H1 (cell line): ENCODE measurements at regions not wholly inside any gene's neighbourhood (a gene's known extent, or its start where the extent isn't known, plus 50 kb on each side); places are given as distances from the start of the nearest gene placed in this dataset.

ENCODE experiments used
- CTCF ChIA-PET: fragments of 300-600 bp; sonication (Branson Sonifier 250); formaldehyde crosslinking; loops from one replicate; lab custom pipeline; 2021; ENCODE audit not compliant: partially characterized antibody; lab: Charles Lee
- POLR2A ChIA-PET: fragments of 300-600 bp; sonication (Branson Sonifier 250); formaldehyde crosslinking; loops from one replicate; lab custom pipeline; 2021; ENCODE audit warnings: inconsistent platforms; ENCODE audit not compliant: partially characterized antibody; lab: Charles Lee
- DNase-seq, 2 experiments: peaks; one replicate each; pipeline versions ENCODE4 v3.0.0 to v3.0.0-alpha.2; 2010 to 2022; ENCODE audit warnings: low spot score in 2 of 2, low read depth in 1 of 2, mixed read lengths in 1 of 2
- FAIRE-seq: peaks from 2 replicates; lab custom pipeline; 2011; peaks lifted over from hg19 to GRCh38; lab: Jason Lieb, UNC
- H2AFZ ChIP-seq: 2 replicates; pipeline ENCODE4 v1.8.1; 2012; ENCODE audit warnings: low read length, inconsistent platforms
- H2AK5ac ChIP-seq: 2 replicates; pipeline ENCODE4 v1.6.1; 2013; ENCODE audit warnings: low read depth, low read length
- H2BK120ac ChIP-seq: replicated peaks from 2 replicates; pipeline ENCODE3; 2013; ENCODE audit warnings: low read depth, low read length, inconsistent platforms
- H2BK12ac ChIP-seq: 2 replicates; pipeline ENCODE4 v1.6.1; 2013; ENCODE audit warnings: low read depth, low read length
- H2BK15ac ChIP-seq: 2 replicates; pipeline ENCODE4 v1.6.1; 2013; ENCODE audit warnings: low read length
- H2BK20ac ChIP-seq: 2 replicates; pipeline ENCODE4 v1.6.1; 2013; ENCODE audit warnings: low read length
- H2BK5ac ChIP-seq: 2 replicates; pipeline ENCODE4 v1.6.1; 2013; ENCODE audit warnings: low read depth, low read length
- H3K14ac ChIP-seq: 2 replicates; pipeline ENCODE4 v1.6.1; 2013; ENCODE audit warnings: inconsistent platforms; ENCODE audit not compliant: insufficient read length
- H3K18ac ChIP-seq: 2 replicates; pipeline ENCODE4 v1.6.1; 2013; ENCODE audit warnings: low read length; ENCODE audit errors: extremely low read depth
- H3K23ac ChIP-seq: 2 replicates; pipeline ENCODE4 v1.6.1; 2013; ENCODE audit warnings: inconsistent platforms; ENCODE audit not compliant: insufficient read length
- H3K23me2 ChIP-seq: 2 replicates; pipeline ENCODE4 v1.6.1; 2013; ENCODE audit warnings: low read depth, low read length
- H3K27ac ChIP-seq: 2 replicates; pipeline ENCODE4 v1.6.1; 2011; ENCODE audit warnings: low read depth, low read length, inconsistent platforms
- H3K27me3 ChIP-seq, 4 experiments: replicated peaks in 1 of 4; 1 replicate in 1 of 4; 2 replicates in 3 of 4; pipeline versions ENCODE4 v1.6.1 to v1.8.1; 2011 to 2013; ENCODE audit warnings: low read length in 3 of 4, mild to moderate bottlenecking in 3 of 4, inconsistent platforms in 2 of 4, mixed read lengths in 2 of 4, moderate library complexity in 1 of 4; ENCODE audit not compliant: control insufficient read depth in 3 of 4, insufficient read depth in 3 of 4; ENCODE audit errors: extremely low read depth in 1 of 4
- H3K36me3 ChIP-seq, 4 experiments: 2 replicates each; pipeline versions ENCODE4 v1.6.1 to v1.8.1; 2011 to 2013; ENCODE audit warnings: mild to moderate bottlenecking in 4 of 4, low read length in 3 of 4, moderate library complexity in 2 of 4, control low read depth in 1 of 4, inconsistent platforms in 1 of 4; ENCODE audit not compliant: insufficient read depth in 4 of 4, control insufficient read depth in 2 of 4
- H3K4ac ChIP-seq: replicated peaks from 2 replicates; pipeline ENCODE3; 2013; ENCODE audit warnings: low read length, low read depth, mixed read lengths, inconsistent platforms; ENCODE audit not compliant: insufficient read length
- H3K4me1 ChIP-seq, 4 experiments: replicated peaks in 1 of 4; 1 replicate in 1 of 4; 2 replicates in 3 of 4; pipeline versions ENCODE4 v1.6.1 to v1.8.1; 2011 to 2013; ENCODE audit warnings: low read length in 3 of 4, inconsistent platforms in 2 of 4, mixed read lengths in 1 of 4; ENCODE audit not compliant: insufficient read depth in 4 of 4, control insufficient read depth in 3 of 4
- H3K4me2 ChIP-seq, 2 experiments: 2 replicates each; pipeline versions ENCODE4 v1.6.1 to v1.8.1; 2011 to 2013; ENCODE audit warnings: low read depth in 2 of 2, low read length in 2 of 2, control low read depth in 1 of 2, inconsistent platforms in 1 of 2, mild to moderate bottlenecking in 1 of 2; ENCODE audit not compliant: insufficient read depth in 1 of 2
- H3K4me3 ChIP-seq, 4 experiments: fragments of 200-600, 300-600 bp in 1 of 4; sonication (generic), shearing (Covaris generic), sonication (Bioruptor Twin) in 1 of 4; 2 replicates each; pipeline versions ENCODE4 v1.5.1 to v1.8.1; 2011 to 2016; ENCODE audit warnings: low read length in 4 of 4, low read depth in 3 of 4, control low read depth in 2 of 4, inconsistent platforms in 2 of 4, mild to moderate bottlenecking in 2 of 4, mixed read lengths in 1 of 4, moderate library complexity in 1 of 4; ENCODE audit not compliant: insufficient read depth in 2 of 4; ENCODE audit errors: extremely low read depth in 1 of 4
- H3K56ac ChIP-seq: replicated peaks from 2 replicates; pipeline ENCODE3; 2013; ENCODE audit warnings: low read depth, mild to moderate bottlenecking, mixed read lengths, low read length, inconsistent platforms; ENCODE audit not compliant: insufficient read length
- H3K79me1 ChIP-seq: 2 replicates; pipeline ENCODE4 v1.6.1; 2013; ENCODE audit warnings: low read depth, low read length, control low read depth
- H3K79me2 ChIP-seq, 2 experiments: 2 replicates each; pipeline versions ENCODE4 v1.6.1 to v1.8.1; 2012 to 2013; ENCODE audit warnings: low read length in 2 of 2, mild to moderate bottlenecking in 2 of 2, inconsistent platforms in 1 of 2; ENCODE audit not compliant: insufficient read depth in 2 of 2, control insufficient read depth in 1 of 2
- H3K9ac ChIP-seq, 4 experiments: replicated peaks in 1 of 4; 1 replicate in 1 of 4; 2 replicates in 3 of 4; pipeline versions ENCODE4 v1.6.1 to v1.8.1; 2011 to 2013; ENCODE audit warnings: low read depth in 3 of 4, low read length in 3 of 4, control low read depth in 2 of 4, mild to moderate bottlenecking in 2 of 4, moderate library complexity in 2 of 4, inconsistent platforms in 1 of 4; ENCODE audit errors: extremely low read depth in 1 of 4
- H3K9me3 ChIP-seq, 2 experiments: 2 replicates each; pipeline versions ENCODE4 v1.6.1 to v1.8.1; 2012 to 2013; ENCODE audit warnings: mild to moderate bottlenecking in 2 of 2, moderate library complexity in 2 of 2, control low read depth in 1 of 2, inconsistent platforms in 1 of 2, low read depth in 1 of 2, low read length in 1 of 2, mixed read lengths in 1 of 2; ENCODE audit not compliant: insufficient read depth in 2 of 2
- H4K20me1 ChIP-seq, 2 experiments: replicated peaks in 1 of 2; 2 replicates each; pipeline versions ENCODE3 to v1.8.1; 2011 to 2013; ENCODE audit warnings: inconsistent platforms in 2 of 2, low read length in 2 of 2, mild to moderate bottlenecking in 1 of 2; ENCODE audit not compliant: insufficient read depth in 2 of 2, control insufficient read depth in 1 of 2
- H4K5ac ChIP-seq: 2 replicates; pipeline ENCODE4 v1.6.1; 2013; ENCODE audit warnings: low read length, low read depth, mixed read lengths, inconsistent platforms; ENCODE audit not compliant: insufficient read length
- H4K8ac ChIP-seq: 2 replicates; pipeline ENCODE4 v1.8.0; 2013; ENCODE audit warnings: mild to moderate bottlenecking, moderate library complexity, low read length, inconsistent platforms; ENCODE audit not compliant: insufficient read depth; ENCODE audit errors: extremely low read depth
- H4K91ac ChIP-seq: replicated peaks from 2 replicates; pipeline ENCODE3; 2013; ENCODE audit warnings: low read length, mixed read lengths, inconsistent platforms; ENCODE audit not compliant: insufficient read length
- ASH2L ChIP-seq: fragments of 200-600, 300-600 bp; sonication (generic); IDR thresholded peaks from one replicate; pipeline ENCODE4 v1.7.1; 2017; ENCODE audit warnings: low read length
- RAD21 ChIP-seq, 2 experiments: IDR thresholded peaks in 1 of 2; conservative IDR thresholded peaks in 1 of 2; 2 replicates each; pipeline ENCODE4 v1.6.1; 2011; ENCODE audit warnings: low read depth in 2 of 2, low read length in 2 of 2, improper control_type of control experiment in 1 of 2, inconsistent platforms in 1 of 2, mild to moderate bottlenecking in 1 of 2, moderate library complexity in 1 of 2
- SIX5 ChIP-seq: IDR thresholded peaks from 2 replicates; pipeline ENCODE4 v1.6.1; 2011; ENCODE audit warnings: mild to moderate bottlenecking, low read depth, low read length
- SP2 ChIP-seq: IDR thresholded peaks from 2 replicates; pipeline ENCODE4 v1.6.1; 2012; ENCODE audit warnings: mild to moderate bottlenecking, low read length, inconsistent platforms
- WGBS, 2 experiments: shearing (Covaris generic) in 1 of 2; methylation state at CpG; one replicate each; pipeline versions ENCODE4 v1.1.6 to v1.1.7; 2013 to 2015; ENCODE audit warnings: low lambda C conversion rate in 2 of 2, mixed read lengths in 2 of 2, inconsistent platforms in 1 of 2, low coverage in 1 of 2, missing lambda C conversion rate in 1 of 2; ENCODE audit not compliant: insufficient replicate concordance in 2 of 2, insufficient coverage in 1 of 2, insufficient read length in 1 of 2; ENCODE audit errors: extremely low coverage in 1 of 2, missing lambda C conversion rate in 1 of 2; 5-methylcytosine and 5-hydroxymethylcytosine counted together
- TF ChIP-seq, protein P1 (sequence below), 3 experiments: IDR thresholded peaks; 1 replicate in 2 of 3; 2 replicates in 1 of 3; pipeline versions ENCODE4 v1.5.1 to v1.6.1; 2011; ENCODE audit warnings: low read length in 3 of 3, mild to moderate bottlenecking in 3 of 3, inconsistent platforms in 2 of 3, low read depth in 1 of 3, moderate library complexity in 1 of 3; ENCODE audit not compliant: insufficient read depth in 1 of 3; ENCODE audit errors: control extremely low read depth in 1 of 3

DNA sequence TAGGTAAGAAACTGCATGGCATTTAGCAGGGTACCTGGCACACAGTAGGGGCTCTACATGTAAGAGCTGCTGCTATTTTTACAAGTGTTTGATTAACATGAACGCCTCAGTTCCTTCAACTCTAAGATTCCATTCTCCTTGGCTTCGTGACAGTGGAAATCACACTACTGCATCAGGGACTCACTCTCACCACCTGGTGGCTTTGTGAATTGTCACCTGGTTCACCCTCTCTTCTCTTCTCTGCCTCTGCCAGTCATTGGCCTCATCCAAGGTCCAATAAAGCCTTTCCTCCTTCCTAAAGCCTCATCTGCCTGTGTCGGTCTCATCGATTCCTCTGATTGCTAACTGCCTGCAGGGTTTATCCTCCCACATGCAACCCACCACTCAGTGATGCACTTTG lies 476.4 kb downstream of the VRK1 start:
- no peak overlapping the region for H4K8ac ChIP-seq

More for the DNA sequence above, 476.4 kb downstream of the VRK1 start:
- TF ChIP-seq SP2 (no peak), ASH2L (no peak), RAD21 (IDR thresholded peaks at IDR 0.05 in 1 of 2, conservative IDR thresholded peaks at IDR 0.05 in 1 of 2; ENCODE audit: low read depth in 2 of 2, low read length in 2 of 2) (peak; percentile 24 to 36; a peak in 2 of 4 replicates), SIX5 (no peak)
- TF ChIP-seq, protein P1, sequence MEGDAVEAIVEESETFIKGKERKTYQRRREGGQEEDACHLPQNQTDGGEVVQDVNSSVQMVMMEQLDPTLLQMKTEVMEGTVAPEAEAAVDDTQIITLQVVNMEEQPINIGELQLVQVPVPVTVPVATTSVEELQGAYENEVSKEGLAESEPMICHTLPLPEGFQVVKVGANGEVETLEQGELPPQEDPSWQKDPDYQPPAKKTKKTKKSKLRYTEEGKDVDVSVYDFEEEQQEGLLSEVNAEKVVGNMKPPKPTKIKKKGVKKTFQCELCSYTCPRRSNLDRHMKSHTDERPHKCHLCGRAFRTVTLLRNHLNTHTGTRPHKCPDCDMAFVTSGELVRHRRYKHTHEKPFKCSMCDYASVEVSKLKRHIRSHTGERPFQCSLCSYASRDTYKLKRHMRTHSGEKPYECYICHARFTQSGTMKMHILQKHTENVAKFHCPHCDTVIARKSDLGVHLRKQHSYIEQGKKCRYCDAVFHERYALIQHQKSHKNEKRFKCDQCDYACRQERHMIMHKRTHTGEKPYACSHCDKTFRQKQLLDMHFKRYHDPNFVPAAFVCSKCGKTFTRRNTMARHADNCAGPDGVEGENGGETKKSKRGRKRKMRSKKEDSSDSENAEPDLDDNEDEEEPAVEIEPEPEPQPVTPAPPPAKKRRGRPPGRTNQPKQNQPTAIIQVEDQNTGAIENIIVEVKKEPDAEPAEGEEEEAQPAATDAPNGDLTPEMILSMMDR (IDR thresholded peaks at IDR 0.05; ENCODE audit: control extremely low read depth in 1 of 3, insufficient read depth in 1 of 3, low read depth in 1 of 3, low read length in 3 of 3), result peak in 2 of 3 experiments; percentile 10 to 47; a peak in 2 of 4 replicates
- Histone ChIP-seq H3K23me2 (peaks cover 4% of the 10 kb centered on the region; the same call in 1 of the 2 replicates), H3K9ac (no peak overlapping the region), H2AK5ac (no peak overlapping the region), H3K4ac (no peak overlapping the region), H3K27ac (no peak overlapping the region), H3K56ac (no peak overlapping the region), H3K4me2 (no peak overlapping the region), H3K4me3 (no peak overlapping the region), H4K20me1 (no peaks in the 10 kb centered on the region), H2BK12ac (no peak overlapping the region), H3K14ac (no peak overlapping the region), H3K18ac (no peak overlapping the region), H2AFZ (no peak overlapping the region), H3K23ac (no peak overlapping the region), H2BK15ac (no peak overlapping the region), H3K79me1 (no peaks in the 10 kb centered on the region), H3K4me1 (peaks cover 0 to 4% (median 3%) of the 10 kb centered on the region in 4 experiments; a peak in 5 of 7 replicates), H3K36me3 (no peaks in the 10 kb centered on the region), H2BK20ac (no peak overlapping the region), H2BK5ac (no peak overlapping the region), H3K27me3 (no peaks in the 10 kb centered on the region), H4K91ac (no peak overlapping the region), H3K9me3 (no peaks in the 10 kb centered on the region), H3K79me2 (no peaks in the 10 kb centered on the region), H2BK120ac (no peak overlapping the region), H4K5ac (no peak overlapping the region)
- CTCF ChIA-PET, result interaction anchor here (0.7 to 1.3 kb wide), 7 partner anchors 11 to 213 kb away, joined by 3 to 6 read pairs (median 3); no protein-coding TSS in a partner anchor
- 85% methylated on average over 4 of the region's 4 CpGs; no CpG with 5 or more reads in 1 of the 2 experiments for WGBS, 2 experiments
- FAIRE-seq, result no peak
- DNase-seq, result no peak
- POLR2A ChIA-PET, result no interaction called here
